Dermis microvascular lymphatic vessel endothelial cell (primary cell): ENCODE measurements at regions not wholly inside any gene's neighbourhood (a gene's known extent, or its start where the extent isn't known, plus 50 kb on each side); places are given as distances from the start of the nearest gene placed in this dataset.
"Not testable (repeated sequence)": the region's sequence is repeated elsewhere in the genome, so short reads cannot be mapped to it uniquely, and the experiment has no call there.

Experiments
- DNase-seq, 2 donors: peaks; one replicate each; pipeline versions ENCODE4 v3.0.0 to v3.0.0-alpha.2; 2010; ENCODE audit warnings: low read depth in 2 of 2

GRCh38 chr13:109331898-109332297 lies 454.5 kb downstream of the IRS2 start:
- no peak for DNase-seq

DNA sequence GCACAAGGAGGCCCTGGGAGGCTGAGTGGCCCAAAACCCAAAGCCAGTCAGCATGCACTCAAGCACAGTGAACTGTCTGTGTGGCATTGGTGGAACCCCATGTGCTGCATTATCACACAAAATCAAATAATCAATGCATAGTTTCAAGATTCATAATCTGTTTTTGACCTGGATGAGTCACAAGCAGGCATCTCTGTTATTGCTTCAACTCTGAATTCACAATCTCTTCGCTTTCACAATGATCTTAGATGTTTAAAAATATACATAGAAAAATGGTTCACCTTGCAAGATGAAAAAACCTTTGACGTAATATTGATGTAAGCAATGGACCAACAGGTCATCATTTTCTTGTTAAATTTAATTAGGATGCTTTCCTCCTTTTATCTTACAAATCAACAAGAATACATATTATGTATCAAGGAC lies 455.4 kb downstream of the IRS2 start:
- no peak for DNase-seq

GRCh38 chr13:109330123-109330522 lies 456.3 kb downstream of the IRS2 start:
- DNase-seq: no peak

DNA sequence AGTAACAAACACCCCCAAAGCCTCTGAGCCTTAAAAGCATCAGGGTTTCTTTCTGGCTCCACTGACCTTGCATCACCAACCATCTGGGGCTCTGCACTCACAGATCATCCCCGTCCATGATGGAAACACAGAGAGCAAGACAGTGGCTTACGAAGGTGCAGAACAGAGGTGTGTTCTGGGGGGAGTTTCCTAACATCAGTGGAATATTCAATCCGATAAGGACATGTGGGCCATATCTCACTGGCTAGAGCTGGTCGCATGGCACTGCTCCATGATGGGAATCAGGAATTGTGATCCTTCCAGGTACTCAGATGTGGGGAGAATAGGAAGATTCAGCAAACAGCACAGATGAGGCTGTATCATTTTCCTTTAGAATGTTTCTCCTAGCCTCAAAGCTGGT lies 457.2 kb downstream of the IRS2 start:
- DNase-seq: no peak

GRCh38 chr13:109326601-109327000 lies 459.8 kb downstream of the IRS2 start:
- DNase-seq: no peak

GRCh38 chr13:109323338-109323737 lies 463.0 kb downstream of the IRS2 start:
- no peak for DNase-seq

GRCh38 chr13:109318945-109319590 lies 467.3 kb downstream of the IRS2 start:
- no peak for DNase-seq

GRCh38 chr13:109315481-109315880 lies 470.9 kb downstream of the IRS2 start:
- no peak for DNase-seq

- no peak for DNase-seq
Measured at GRCh38 chr13:109314101-109314500, 472.3 kb downstream of the IRS2 start.

DNA sequence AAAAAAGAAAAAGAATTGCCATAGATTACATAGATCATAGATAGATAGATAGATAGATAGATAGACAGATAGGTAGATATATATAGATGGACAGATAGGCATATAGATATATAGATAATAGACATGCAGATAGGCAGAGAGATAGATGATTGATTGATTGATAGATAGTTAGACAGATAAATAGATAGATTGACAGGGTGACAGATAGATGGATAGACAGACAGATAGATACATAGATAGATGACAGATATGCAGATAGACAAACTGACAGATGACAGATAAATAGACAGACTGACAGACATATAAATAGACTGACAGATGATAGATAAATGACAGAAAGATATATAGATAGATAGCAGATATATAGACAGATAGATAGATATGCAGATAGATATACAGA lies 474.0 kb downstream of the IRS2 start:
- no peak for DNase-seq

DNA sequence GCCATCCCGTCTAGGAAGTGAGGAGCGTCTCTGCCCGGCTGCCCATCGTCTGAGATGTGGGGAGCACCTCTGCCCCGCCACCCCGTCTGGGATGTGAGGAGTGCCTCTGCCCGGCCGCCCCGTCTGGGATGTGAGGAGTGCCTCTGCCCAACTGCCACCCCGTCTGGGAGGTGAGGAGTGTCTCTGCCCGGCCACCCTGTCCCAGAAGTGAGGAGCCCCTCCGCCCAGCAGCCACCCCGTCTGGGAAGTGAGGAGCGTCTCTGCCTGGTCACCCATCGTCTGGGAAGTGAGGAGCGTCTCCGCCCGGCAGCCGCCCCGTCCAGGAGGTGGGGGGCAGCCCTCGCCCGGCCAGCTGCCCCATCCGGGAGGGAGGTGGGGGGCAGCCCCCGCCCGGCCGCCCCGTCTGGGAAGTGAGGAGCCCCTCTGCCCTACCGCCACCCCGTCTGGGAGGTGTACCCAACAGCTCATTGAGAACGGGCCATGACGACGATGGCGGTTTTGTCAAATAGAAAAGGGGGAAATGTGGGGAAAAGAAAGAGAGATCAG lies 474.9 kb downstream of the IRS2 start:
- not testable (repeated sequence) for DNase-seq

DNA sequence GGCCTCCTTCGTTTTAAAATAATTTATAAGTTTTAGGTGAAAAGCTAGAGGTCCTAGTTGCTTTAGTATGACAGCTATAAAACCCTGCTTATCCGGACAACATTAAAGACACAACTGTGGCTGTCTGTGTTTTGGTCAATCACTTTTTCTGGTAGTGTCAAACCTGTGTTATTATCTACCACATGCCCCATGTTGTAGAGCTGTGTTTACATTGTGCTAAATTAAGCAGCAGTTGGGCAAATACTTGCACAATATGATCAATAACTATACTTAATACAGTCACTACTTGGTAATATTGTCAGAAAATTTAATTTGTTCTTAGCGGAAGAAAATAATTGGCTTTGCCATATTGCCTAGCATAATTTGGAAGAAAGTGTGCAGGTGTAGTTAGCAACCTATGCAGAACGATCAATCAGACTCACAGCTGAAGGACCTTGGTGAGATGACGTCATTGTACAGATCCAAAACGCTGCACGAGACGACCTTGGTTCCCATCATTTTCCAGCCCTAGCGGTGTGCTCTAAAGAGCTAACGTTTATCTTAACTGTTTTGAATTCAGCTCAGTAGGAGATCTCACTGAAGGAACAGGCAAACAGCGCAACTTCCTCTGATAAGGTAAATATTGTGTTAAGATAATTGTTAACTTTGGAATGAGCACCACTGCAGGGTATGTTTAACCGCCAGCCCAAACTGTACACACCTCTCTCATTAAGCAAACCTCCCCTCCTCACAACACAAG lies 476.6 kb downstream of the IRS2 start:
- no peak for DNase-seq

DNA sequence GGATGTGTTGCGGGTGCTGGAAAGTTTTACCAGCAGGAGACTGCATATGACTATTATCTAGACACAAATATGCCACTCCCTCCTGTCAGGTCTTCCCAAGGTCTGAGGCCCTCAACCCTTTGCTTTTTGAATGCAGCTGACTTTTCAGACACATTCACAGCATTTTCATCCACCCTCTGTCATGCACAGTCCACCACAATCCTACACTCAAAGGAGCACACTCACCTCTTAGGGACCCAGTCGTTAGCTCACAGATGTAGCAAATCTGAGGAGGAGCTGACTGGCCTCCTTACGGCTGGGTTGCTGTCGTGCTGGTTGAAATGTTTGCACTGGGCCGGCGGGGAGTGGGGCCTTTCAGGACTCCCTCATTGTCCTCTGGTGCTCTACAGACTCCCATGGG lies 479.4 kb downstream of the IRS2 start:
- no peak for DNase-seq

- no peak for DNase-seq
Measured at GRCh38 chr13:109301726-109302125, 484.7 kb downstream of the IRS2 start.

DNA sequence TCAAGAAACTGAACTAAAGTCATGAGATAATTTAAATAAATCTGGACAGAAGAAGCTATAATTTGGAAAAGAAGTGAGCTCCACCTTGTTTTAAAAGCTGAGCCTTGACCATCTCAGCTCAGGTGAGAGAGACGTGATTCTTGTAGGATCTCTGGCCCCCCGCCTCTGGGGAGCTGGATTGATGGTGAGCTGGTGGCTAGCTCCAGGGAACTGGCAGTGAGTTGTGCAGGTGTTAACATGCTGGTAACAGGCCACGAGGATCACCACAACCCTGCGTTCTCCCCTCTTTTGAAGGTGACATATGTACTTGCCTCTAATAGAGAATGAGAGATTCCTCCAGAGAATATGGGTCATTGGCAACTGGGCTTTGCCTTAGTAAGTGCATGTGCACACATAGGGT lies 485.1 kb downstream of the IRS2 start:
- no peak for DNase-seq

DNA sequence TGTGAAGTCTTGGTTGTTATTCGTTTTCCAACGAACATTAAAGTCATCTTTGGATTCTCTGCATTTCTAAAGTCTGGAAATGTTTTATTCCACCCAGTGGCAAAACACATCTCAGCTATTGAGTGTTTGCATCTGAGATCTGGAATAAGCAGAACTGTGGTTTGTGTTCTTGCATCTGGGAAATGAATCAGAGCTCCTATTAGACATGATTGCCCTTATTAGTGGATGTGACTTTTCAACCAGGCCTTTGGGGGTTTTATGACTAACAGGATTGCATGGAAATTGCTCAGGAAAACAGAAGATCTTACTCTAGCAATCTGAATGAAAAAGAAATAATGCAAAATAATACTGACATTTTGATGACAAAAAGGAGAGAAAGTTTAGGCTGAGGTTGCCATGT lies 488.8 kb downstream of the IRS2 start:
- no peak for DNase-seq

DNA sequence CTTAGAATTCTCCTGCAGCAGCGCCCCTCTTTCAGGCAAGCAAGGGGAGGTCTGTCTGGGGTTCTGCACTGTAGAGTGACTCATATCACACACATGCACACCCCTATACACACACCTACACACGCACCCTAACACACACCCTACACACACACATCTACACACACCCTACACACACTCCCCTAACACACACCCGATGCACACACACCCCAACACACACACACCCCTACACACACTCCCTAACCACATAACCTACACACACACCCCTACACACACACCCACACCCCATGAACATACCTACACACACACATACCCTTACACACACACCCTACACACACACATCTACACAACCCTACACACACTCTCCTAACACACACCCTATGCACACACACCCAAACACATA lies 493.2 kb downstream of the IRS2 start:
- no peak for DNase-seq

DNA sequence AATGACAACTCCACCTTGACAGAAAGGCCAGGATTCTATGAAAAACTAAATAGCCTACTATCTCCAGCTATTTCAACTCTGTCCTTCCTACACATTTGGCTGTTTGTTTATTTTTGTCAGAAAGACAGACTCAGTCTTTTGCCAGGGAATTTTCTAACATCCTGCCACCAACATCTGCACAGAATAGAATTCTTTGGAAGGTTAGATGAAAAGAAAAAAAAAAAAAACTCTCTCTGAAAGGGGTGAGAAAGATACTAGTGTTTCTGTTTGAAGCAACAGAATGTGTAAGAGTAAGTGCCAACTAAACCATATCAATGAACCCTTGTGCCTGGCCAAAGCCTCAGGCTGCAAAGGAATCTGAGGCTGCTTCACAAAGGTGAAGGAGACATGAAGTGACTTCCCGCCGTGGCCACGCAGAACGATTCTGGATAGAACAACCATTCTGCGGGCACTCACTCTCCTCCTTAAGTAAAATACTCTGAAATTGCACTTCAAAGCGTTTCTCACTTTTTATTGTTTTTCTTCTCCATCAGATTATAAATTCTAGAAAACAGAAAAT lies 498.2 kb downstream of the IRS2 start:
- peak in 1 of 2 donors; percentile 41 for DNase-seq

GRCh38 chr13:109287553-109287952 lies 498.8 kb downstream of the IRS2 start:
- DNase-seq: no peak

DNA sequence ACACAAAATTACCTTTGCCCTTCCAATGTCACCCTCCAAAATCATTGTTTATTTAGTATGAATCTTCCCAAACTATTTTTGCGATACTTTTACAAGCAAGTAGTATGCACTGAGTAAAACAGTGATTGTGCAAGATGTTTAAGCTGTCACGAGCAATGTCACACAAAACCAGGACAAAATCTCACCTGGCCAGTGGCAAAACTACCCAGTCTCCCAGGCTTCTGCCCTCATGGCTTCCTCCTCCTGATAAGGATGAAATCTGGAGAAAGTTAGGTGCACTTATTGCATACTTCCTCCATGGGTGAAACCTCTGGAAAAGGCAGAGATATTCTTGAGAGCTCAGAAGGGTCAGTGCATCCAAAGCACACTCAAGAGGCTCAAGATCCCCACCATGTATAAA lies 500.8 kb downstream of the IRS2 start:
- no peak for DNase-seq

GRCh38 chr13:109281903-109282635 lies 504.3 kb downstream of the IRS2 start:
- DNase-seq: no peak
